Hypothalamus (tissue), 51 donors: ENCODE measurements at regions not wholly inside any gene's neighbourhood (a gene's known extent, or its start where the extent isn't known, plus 50 kb on each side); places are given as distances from the start of the nearest gene placed in this dataset.

Experiments used
- DNase-seq, 51 donors: peaks; one replicate each; lab custom pipeline; 2025; lab: John Stamatoyannopoulos, UW

GRCh38 chr6:22668307-22668706, 98.9 kb downstream of the HDGFL1 start:
- no peak for DNase-seq

GRCh38 chr6:22668717-22669116, 99.4 kb downstream of the HDGFL1 start:
- no peak for DNase-seq

GRCh38 chr6:22670605-22671004, 101.2 kb downstream of the HDGFL1 start:
- DNase-seq, result no peak

- DNase-seq, result no peak
Observed at GRCh38 chr6:22673474-22673873, 104.1 kb downstream of the HDGFL1 start.

GRCh38 chr6:22680950-22681349, 111.6 kb downstream of the HDGFL1 start:
- no peak for DNase-seq

GRCh38 chr6:22681761-22682160, 112.4 kb downstream of the HDGFL1 start:
- no peak for DNase-seq

GRCh38 chr6:22682979-22683378, 113.6 kb downstream of the HDGFL1 start:
- DNase-seq, result no peak

- DNase-seq, result no peak
Observed at GRCh38 chr6:22690446-22690845, 121.1 kb downstream of the HDGFL1 start.

- no peak for DNase-seq
Observed at GRCh38 chr6:22694092-22694724, 124.8 kb downstream of the HDGFL1 start.

- DNase-seq, result no peak
Observed at GRCh38 chr6:22696481-22696880, 127.1 kb downstream of the HDGFL1 start.

GRCh38 chr6:22697306-22697705, 127.9 kb downstream of the HDGFL1 start:
- DNase-seq, result no peak

- peak in 1 of 51 donors; percentile 7 for DNase-seq
Observed at GRCh38 chr6:22699151-22699550, 129.8 kb downstream of the HDGFL1 start.

- no peak for DNase-seq
Observed at GRCh38 chr6:22706651-22707050, 137.3 kb downstream of the HDGFL1 start.

GRCh38 chr6:22708469-22708868, 139.1 kb downstream of the HDGFL1 start:
- DNase-seq, result no peak

GRCh38 chr6:22709803-22710202, 140.4 kb downstream of the HDGFL1 start:
- DNase-seq, result peak in 5 of 51 donors; percentile 2 to 7 (median 4)

- DNase-seq, result no peak
Observed at GRCh38 chr6:22716721-22717120, 147.4 kb downstream of the HDGFL1 start.

GRCh38 chr6:22717915-22718314, 148.5 kb downstream of the HDGFL1 start:
- DNase-seq, result peak in 2 of 51 donors; percentile 5 to 8

GRCh38 chr6:22722913-22723312, 153.5 kb downstream of the HDGFL1 start:
- no peak for DNase-seq

- no peak for DNase-seq
Observed at GRCh38 chr6:22726966-22727365, 157.6 kb downstream of the HDGFL1 start.

- DNase-seq, result no peak
Observed at GRCh38 chr6:22727710-22728109, 158.3 kb downstream of the HDGFL1 start.

GRCh38 chr6:22732176-22732970, 163.0 kb downstream of the HDGFL1 start:
- no peak for DNase-seq

GRCh38 chr6:22736740-22737139, 167.4 kb downstream of the HDGFL1 start:
- DNase-seq, result no peak
